Stimulated activated CD4-positive, alpha-beta T cell treated with anti-CD3 and anti-CD28 coated beads, TNF-alpha, amount 100 ng/mL, for 1 hour (primary cell): ENCODE measurements at regions not wholly inside any gene's neighbourhood (a gene's known extent, or its start where the extent isn't known, plus 50 kb on each side); places are given as distances from the start of the nearest gene placed in this dataset.

Source experiments
- DNase-seq, 3 donors: peaks; one replicate each; pipeline ENCODE4 v3.0.0-alpha.2; 2020; ENCODE audit warnings: low read depth in 3 of 3, low spot score in 1 of 3

DNA sequence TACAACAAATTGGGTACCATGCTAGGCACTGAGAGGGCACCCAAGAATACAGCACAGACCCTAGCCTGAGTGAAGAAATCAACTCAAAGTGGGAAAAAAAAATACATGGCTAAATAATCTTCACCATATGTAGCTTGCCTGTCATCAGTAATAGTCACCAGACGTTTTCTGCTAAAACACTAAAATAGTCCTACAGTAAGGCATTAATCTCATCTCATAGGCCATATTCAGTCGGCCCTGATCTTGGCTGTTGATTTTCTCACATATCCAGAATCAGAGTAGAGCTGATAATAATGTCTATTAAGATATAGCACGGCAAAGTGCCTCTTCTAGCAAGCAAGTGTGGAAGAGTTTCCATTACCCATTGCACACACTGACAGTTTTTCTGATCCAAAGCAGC lies 322.1 kb upstream of the SLC30A5 start:
- no peak for DNase-seq

DNA sequence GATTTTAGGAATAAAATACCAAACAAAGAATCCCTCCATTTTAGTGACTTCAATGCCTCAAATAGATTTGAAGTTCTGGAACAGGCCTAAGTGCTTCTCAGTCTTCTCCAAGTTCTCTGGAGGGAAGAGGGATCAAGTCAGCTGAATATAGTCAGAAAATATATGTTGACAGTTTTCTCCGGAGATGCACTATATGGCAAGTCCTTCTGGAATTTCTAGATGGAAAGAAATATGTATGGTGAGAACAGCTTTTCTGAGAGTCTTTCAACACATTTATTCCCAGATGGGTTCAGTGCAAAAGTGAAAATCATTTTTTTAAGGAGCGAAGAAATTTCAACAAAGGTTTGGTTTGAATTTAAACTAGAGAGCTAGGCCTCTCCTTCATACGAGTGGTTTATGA lies 317.4 kb upstream of the SLC30A5 start:
- DNase-seq = no peak

DNA sequence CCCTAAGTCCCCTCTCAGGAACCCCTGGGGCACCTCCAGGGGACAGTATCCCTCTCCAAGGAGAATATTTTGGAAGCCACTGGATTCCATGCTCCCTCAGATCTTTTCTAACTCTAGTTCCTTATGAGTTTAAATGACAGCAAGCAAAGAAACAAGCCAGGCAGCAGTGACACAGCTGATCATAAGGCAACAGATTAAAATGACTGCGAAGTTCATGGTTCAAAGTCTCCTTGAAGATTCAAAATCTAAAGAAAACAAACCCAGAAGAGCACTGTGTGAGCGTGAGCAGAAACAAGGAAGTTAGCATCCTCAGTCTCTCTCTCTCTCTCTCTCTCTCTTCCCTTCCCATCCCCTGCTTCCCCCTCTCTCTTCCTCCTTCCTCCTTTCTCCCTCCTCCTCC lies 316.7 kb upstream of the SLC30A5 start:
- DNase-seq = no peak

DNA sequence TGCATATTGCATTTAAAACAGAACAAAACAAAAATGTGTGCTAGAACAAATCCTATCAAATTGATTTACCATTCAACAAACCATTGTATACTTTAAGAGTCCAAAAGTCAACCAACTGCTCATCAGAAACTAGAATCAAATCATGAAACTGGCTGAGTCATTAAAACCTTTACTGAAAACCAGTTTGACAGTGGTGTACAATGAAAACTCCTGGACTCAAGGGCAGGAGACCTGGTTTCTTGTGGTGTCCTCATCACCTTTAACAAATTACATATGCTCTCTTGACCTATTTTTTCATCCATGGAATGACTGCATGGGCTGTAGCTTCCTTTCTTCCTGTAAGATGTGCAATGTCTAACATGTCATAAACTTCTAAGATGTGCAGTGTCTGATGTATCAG lies 315.3 kb upstream of the SLC30A5 start:
- DNase-seq = no peak

DNA sequence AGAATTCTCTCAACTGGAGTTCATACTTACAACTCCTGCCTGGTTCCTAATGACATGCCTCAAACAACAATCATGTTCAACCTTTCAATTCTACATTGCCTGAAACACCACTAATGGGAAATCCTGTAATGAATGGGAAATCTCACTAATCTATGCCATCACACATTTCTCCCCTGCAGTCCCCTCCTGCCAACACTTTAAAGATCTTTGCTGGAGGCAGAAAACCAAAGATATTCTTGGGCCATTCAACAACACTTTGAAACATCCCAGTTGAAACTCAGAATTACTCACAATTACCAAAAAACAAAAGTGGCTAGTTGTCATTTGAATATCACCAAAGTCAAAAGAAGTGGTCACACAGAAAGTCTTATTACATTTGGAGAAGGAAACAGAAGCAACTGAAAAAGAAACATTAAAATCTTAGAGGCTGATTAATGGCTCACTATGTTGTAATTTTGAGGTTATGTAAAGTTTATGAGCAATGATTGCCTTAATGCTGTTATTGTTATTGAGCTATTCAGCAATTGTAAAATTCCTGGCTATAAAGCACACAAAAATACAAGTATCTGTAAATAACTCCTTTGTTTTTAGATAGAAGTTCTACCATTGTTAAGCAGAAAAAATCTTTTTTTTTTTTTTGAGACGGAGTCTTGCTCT lies 313.4 kb upstream of the SLC30A5 start:
- no peak for DNase-seq

DNA sequence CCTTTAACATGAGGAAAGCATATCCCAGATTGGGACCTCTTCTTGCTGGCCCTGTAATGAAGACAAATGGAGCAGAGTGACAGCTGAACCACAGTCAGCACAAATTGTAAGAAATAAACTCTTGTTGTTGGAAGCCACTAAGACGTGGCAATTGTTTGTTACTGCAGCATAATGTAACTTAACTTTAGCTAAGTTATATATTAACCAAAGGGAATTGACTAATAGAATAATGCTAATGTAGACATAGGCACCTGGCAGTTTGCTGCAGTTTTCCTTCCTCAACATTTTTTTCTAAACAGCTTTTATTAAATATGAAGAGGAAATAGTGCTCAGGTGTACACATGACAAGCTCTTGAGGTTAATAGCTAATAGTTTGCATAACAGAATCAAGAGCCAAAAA lies 300.7 kb upstream of the SLC30A5 start:
- no peak for DNase-seq

DNA sequence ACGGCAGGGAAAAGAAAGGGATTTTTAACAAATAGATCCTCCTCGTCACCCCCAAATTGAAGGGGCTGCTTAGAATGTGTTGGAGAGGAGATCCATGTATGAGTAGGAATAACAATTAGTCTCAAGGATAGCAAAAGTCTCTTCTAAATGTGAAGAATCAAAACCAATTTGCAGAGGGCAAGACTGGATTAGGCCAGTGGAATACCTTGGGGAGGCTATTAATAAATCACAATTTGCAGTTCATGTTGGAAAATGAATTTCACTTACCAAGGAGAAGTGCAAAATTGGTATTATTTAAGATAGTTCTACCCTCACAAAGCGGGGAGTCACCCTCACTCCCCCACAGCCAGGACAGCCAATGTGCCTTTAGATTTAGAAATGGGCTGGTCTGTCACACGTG lies 299.8 kb upstream of the SLC30A5 start:
- DNase-seq = no peak

DNA sequence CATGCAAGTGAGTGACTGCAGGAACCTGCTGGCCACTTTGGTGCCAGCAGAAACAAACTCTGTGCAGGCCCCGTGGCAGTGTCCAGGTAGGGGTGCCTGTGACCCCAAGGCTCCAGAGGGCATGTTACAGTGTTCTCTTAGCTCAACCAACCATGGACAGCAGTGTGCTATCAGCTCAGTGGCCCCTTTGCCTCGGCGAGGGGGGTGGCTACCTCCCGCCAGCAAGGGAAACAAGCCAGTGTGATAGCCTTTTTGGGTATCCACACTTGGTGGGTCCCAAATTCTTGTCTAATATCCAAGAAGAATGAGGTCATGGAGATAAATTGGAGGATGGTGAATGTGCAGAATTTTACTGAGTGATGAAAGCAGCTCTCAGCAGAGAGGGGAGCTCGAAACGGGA lies 298.6 kb upstream of the SLC30A5 start:
- DNase-seq = no peak

DNA sequence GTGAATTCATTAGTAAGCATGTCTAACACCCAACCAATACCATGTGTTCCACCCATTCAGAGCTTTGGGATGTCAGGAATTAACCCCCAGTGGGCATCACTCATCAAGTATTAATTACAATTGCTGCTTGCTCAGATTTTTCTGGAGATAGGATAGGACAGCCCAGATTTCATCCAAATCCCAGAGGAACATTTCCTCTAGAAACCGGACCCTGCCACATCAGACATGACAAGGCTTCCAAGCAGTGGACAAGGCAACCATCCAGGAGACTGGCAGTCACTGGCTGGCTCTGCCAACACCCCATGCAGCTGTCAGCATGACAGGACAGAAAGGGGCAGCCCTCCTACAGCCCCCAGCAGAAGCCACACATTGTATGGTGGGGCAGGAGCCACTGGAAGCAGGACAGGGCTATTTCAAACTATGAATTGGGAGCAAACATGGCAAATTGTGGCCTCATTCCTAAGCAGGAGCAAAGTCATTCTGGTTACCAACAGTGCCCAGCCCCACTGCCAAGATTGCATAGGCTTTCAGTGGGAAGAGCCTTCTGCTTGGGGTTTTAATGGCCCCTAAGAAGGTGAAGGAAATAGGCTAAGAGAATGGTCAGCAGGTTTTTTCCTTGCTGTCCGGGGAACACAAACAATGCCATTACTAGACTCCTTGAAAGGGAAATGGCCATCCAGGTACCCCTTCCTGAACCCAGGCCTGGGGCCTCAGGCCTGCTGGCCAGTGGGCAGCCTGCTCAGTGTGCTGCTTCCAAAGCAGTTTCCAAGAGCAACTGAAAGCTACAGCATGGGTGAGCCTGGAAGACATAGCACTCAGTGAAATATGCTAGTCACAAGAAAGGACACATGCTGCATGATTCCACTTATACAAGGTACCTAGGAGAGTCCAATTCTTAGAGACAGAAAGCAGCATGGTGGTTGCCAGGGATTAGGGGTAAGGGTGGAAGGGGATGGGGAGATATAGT lies 294.7 kb upstream of the SLC30A5 start:
- DNase-seq = no peak

DNA sequence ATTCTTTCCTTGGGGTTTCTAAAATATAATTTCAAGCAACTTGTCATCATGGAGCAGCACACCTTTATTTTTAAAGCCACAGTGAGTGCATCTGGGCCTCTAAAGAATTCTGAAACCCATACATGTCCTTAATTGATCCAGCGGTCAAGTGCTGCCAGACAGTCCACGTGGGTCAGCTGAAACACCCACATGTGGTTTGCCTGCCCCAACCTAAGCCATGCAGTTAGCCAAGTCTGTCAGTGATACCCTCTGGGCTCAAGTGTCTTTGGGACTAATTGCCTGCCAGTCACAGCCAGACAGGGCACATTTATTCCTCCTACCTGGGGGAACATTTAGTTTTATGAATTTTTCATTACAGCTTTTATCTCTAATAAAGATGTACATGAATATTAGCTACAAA lies 291.4 kb upstream of the SLC30A5 start:
- no peak for DNase-seq

DNA sequence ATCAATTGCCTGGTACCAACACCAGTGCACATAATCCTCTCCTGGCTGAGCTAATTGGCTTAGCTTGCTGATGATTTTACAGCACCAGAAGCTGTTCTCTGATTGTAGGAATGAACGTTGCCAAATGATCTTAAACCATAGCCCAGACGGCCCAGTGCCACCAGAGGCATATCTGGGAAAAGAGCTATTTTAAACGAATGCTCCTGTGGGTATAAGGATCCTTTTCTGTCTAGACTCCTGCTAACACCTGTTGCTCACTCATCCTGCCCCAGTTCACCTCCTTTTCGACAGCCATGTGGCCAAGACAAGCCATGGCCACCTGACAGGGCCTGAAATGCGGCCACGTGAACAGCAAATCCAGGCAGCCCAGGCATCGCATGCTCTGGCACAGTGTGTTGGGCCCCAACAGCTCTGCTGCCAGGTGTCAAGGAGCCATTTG lies 289.9 kb upstream of the SLC30A5 start:
- DNase-seq = no peak

DNA sequence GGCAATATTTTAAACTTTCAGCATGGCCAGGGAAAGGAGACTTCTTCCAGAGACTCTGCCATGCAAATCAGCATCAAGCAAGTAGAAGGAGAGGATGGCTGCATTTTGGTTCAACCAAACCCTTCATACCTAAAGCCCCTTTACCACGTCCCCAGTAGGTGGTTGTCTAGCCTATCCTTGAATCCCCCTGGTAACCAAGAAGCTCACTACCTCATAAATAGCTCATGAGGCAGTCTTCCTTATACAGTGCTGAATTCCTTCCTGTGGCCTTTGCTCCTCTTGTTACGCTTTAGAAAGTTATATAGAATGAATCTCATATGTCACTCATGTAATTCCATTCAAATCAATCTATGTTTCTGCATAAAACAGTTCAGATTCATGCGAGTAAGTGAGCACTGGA lies 289.5 kb upstream of the SLC30A5 start:
- DNase-seq = no peak

DNA sequence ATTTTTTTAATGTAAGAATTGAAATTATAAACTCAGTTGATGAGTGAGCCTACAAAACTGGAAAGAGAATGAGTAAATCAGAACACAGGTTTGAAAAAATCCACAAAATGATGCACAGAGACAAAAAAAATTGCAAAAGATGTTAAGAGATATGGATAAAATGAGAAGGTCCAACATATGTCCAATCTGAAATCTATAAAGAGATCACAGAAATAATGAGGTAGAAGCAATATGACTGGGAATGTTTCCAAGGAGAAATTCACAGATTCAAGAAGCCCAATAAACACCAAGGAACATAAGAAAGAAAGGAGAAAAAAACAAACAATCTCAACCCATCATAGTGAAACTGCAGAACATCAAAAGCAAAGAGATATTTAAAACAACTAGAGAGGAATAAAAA lies 288.4 kb upstream of the SLC30A5 start:
- no peak for DNase-seq

DNA sequence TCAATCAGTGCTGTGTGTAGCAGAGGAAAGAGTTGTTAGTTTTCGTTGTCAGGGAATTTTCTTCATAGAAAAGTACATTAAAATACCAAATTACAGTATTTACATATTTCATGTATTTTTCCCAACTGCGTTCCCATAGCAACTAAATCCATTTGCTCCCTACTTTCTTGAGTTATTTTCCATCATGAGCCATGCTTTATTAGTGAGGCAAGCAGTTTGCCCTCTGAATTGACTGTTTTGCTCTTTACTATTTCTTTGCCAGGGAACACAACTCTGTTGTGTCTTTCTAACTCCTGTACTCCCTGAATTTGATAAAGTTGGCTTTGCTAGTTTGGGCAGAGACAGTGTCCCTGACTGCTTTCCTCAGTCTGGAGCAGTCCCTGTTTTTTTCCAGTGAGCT lies 276.2 kb upstream of the SLC30A5 start:
- DNase-seq = no peak

DNA sequence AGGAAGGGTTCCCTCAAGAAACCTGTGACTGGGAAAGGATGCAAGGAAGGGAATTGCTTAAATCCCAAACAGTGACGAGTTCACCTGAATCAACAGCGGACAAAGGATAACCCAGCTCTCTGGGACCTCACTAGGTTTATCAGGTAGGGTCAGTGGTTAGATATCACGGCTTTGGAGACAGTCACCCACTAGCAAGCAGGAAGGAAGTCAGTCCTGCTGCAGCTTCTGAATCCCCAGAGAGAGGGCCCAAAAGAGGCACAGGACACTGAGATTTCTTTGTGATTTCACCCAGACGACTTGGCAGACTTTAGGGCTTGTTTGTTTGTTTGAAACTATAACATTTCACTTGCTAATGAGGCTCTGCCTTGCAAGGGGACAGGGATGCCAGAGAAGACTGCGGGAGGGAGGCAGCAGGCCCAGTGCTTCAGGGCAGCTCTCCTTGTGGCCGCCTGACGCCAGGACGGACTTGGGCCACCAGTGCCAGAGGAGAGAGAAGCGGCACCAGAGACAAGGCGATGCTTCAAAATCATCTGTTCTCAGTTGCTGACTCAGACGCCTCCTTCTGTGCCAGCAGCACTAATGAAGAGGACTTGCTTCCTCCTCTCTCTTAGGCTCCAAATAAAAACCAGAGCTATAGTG lies 275.6 kb upstream of the SLC30A5 start:
- no peak for DNase-seq

DNA sequence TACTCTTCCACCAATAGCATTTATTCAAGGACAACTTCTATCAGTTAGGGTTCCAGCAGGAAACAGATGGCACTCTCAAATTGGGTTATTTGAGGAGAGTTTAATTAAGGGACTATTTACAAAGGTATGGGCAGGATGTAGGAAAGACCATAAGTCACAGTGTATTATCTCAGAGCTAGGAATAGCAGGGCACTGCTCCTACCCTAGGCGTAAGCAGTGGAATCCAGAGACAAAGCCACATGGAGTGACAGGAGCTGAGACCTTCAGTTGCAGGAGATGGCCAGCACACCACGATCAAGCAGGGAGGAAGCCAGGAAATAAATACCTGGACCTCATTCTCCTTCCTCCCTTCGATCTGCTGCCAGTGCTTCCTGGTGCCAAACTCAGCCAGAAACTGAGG lies 274.9 kb upstream of the SLC30A5 start:
- no peak for DNase-seq

DNA sequence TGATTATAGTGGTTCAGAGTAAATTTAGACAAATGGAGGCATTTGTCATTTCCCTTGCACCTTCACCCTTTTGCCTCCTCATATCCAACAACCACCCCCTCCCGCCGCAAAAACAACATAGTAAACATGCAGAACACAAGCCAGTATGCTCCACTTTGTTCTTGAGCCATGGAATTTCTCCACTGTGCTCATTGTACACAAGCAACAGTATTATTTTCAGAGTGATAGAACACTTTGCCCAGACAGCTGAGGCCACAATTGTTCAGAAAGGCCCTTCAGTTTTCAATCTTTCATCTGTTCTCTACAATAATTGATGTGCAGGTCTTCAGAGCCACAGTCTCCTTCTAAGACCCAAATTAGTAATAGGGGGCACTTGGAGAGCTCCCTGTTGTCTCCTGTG lies 272.8 kb upstream of the SLC30A5 start:
- DNase-seq = no peak

DNA sequence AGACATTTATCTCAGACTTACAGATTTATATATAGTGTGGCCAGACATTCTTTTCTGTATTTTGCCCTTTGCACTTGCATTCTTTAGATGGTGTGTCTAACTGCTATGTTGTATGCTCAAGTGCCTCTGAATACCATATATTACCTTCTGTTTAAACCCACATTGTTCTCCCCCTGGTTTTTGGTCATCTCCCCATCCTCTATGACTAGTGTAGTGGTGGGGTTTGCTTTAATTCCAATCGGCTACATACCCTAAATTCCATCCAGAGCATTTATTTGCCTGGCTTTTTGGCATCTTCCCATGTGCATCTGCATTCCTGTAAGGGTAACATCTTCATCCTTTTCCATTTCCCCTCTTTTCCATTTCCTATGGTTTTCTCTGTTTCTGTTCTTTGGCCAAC lies 271.0 kb upstream of the SLC30A5 start:
- DNase-seq = no peak

DNA sequence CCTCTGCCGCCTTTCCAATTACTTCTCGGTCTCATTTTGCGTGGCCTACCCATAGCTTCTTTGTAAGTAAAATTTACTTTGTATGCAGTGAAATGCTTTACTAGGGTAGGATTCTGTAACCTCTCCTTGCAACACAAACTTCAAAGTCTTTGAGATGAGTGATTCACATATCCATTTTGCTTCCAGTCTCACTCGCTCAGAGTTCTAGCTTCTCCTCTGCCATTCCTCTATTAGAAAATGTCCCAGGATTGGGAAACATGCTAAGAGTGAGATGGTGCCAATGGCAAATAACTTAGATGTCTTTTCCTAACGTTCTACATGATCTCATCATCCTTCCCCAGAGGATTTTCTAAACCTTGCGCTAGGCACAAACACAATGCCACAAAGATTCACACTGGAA lies 270.5 kb upstream of the SLC30A5 start:
- DNase-seq = no peak

DNA sequence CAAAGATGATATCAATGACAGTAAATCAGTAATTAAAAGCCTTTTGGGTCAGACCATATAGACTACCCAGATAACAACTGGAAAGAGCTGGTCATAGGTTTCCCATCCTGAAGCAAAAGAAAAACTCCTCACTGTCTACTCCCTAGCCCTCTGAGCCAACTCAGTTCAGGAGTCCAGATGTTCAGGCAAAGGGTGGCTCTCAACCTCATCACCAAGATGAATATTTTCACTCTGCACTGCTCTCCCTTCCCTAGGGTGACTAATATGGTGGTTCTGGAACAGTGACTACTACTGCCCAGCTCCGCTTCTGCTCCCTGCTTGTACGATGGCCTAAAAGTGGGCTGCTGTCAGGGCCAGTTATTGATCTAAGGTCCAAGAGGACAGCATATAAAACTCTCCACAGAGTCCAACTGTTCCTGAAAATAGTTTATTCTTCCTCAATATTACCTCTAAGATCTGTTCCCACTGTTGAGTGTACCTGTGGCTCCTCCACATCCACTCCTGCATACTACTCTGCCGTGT lies 263.4 kb upstream of the SLC30A5 start:
- DNase-seq = no peak

DNA sequence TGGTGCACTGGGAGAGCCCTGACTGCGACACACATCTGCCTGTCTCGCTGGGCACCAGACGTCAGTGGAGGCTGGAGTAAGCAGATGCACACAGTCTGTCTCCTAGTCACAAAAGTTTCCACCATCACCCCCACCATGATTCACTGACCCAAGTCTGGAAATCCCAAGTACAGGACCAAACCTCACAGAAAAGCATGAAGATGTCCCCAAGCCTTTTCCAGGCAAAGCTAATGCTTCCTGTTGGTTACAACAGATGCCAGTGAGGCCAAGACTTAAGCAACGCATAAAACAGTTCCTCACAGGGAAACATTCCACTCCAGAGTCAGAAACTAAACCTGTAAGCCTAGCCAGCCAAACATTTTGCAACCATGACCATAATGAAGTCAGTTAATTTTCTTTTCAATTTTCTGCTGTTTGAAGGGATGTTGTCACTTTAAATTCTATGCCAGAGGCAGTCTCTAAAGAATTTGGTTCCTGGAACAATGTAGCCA lies 259.3 kb upstream of the SLC30A5 start:
- DNase-seq = no peak
